Thoracic aorta (tissue), 2 donors: ENCODE measurements at regions not wholly inside any gene's neighbourhood (a gene's known extent, or its start where the extent isn't known, plus 50 kb on each side); places are given as distances from the start of the nearest gene placed in this dataset.
A peak's percentile ranks its signal among the peaks of the same experiment; 100 is the strongest.
"Not testable (repeated sequence)": the region's sequence is repeated elsewhere in the genome, so short reads cannot be mapped to it uniquely, and the experiment has no call there.

Experiments
- ATAC-seq: fragments of 150-250 bp; one replicate; pipeline ENCODE4 v1.8.0; 2017; ENCODE audit warnings: low read depth; ENCODE audit not compliant: insufficient number of reproducible peaks, low FRiP score
- DNase-seq: peaks from one replicate; pipeline ENCODE4 v3.0.0-alpha.2; 2020; ENCODE audit warnings: low spot score
- H3K27ac ChIP-seq, 2 donors: fragments of 200-600 bp; sonication (generic); 1 replicate in 1 of 2; 2 replicates in 1 of 2; pipeline ENCODE4 v1.5.1; 2016; ENCODE audit warnings: mild to moderate bottlenecking in 2 of 2, moderate library complexity in 2 of 2
- H3K27me3 ChIP-seq: fragments of 200-600 bp; sonication (generic); replicated peaks from 2 replicates; pipeline ENCODE4 v1.6.0; 2016; ENCODE audit warnings: mild to moderate bottlenecking; ENCODE audit not compliant: insufficient read depth
- H3K36me3 ChIP-seq: fragments of 200-600 bp; sonication (generic); one replicate; pipeline ENCODE4 v1.5.1; 2016
- H3K4me1 ChIP-seq, 2 donors: fragments of 200-600 bp; sonication (generic); 1 replicate in 1 of 2; 2 replicates in 1 of 2; pipeline versions ENCODE4 v1.5.1 to v1.6.0; 2016; ENCODE audit warnings: low read depth in 2 of 2, mild to moderate bottlenecking in 1 of 2; ENCODE audit not compliant: control insufficient read depth in 1 of 2
- H3K4me3 ChIP-seq: fragments of 200-600 bp; sonication (generic); 2 replicates; pipeline ENCODE4 v1.5.1; 2016; ENCODE audit warnings: mild to moderate bottlenecking
- H3K9me3 ChIP-seq: fragments of 200-600 bp; sonication (generic); 2 replicates; pipeline ENCODE4 v1.5.1; 2016
- TF ChIP-seq, protein P1 (sequence below): fragments of 200-600 bp; sonication (generic); IDR thresholded peaks from one replicate; pipeline ENCODE4 v1.5.1; 2019; ENCODE audit warnings: antibody characterized with exemption

DNA sequence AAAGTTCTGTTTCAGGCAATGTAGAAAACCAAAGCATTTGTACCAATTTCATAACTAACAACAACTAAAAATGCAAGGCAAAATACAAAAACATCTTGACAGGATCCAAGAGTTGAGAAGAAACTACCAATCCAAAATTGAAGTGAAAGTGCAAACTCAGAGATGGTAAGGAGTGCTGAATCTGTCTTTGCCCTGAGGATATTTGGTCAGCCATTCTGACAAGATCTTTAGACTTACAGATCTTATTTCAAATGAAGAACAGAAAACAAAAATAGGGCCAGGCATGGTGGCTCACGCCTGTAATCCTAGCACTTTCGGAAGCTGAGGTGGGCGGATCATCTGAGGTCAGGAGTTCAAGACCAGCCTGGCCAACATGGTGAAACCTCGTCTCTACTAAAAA, 412.8 kb downstream of the ZFHX3 start:
- H3K27me3 ChIP-seq: no peaks in the 10 kb centered on the region
- H3K9me3 ChIP-seq: peaks cover 10% of the 10 kb centered on the region
- no peak overlapping the region for H3K27ac ChIP-seq
- no peaks in the 10 kb centered on the region for H3K4me1 ChIP-seq
- DNase-seq (no peak), ATAC-seq (no peak)
- no peaks in the 10 kb centered on the region for H3K36me3 ChIP-seq
- H3K4me3 ChIP-seq: no peak overlapping the region
- TF ChIP-seq, protein P1, sequence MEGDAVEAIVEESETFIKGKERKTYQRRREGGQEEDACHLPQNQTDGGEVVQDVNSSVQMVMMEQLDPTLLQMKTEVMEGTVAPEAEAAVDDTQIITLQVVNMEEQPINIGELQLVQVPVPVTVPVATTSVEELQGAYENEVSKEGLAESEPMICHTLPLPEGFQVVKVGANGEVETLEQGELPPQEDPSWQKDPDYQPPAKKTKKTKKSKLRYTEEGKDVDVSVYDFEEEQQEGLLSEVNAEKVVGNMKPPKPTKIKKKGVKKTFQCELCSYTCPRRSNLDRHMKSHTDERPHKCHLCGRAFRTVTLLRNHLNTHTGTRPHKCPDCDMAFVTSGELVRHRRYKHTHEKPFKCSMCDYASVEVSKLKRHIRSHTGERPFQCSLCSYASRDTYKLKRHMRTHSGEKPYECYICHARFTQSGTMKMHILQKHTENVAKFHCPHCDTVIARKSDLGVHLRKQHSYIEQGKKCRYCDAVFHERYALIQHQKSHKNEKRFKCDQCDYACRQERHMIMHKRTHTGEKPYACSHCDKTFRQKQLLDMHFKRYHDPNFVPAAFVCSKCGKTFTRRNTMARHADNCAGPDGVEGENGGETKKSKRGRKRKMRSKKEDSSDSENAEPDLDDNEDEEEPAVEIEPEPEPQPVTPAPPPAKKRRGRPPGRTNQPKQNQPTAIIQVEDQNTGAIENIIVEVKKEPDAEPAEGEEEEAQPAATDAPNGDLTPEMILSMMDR: no peak

DNA sequence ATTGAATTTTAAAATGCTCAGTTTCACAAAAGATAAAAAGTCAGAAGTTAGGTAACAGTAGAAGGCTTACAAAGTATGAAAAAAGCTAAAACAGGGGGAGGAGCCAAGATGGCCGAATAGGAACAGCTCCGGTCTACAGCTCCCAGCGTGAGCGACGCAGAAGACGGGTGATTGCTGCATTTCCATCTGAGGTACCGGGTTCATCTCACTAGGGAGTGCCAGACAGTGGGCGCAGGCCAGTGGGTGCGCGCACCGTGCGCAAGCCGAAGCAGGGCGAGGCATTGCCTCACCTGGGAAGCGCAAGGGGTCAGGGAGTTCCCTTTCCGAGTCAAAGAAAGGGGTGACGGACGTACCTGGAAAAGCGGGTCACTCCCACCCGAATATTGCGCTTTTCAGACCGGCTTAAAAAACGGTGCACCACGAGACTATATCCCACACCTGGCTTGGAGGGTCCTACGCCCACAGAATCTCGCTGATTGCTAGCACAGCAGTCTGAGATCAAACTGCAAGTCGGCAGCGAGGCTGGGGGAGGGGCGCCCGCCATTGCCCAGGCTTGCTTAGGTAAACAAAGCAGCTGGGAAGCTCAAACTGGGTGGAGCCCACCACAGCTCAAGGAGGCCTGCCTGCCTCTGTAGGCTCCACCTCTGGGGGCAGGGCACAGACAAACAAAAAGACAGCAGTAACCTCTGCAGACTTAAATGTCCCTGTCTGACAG, 420.6 kb downstream of the ZFHX3 start:
- not testable (repeated sequence) for DNase-seq, H3K4me1 ChIP-seq, H3K9me3 ChIP-seq, H3K27me3 ChIP-seq, H3K4me3 ChIP-seq, ATAC-seq, H3K27ac ChIP-seq, H3K36me3 ChIP-seq

DNA sequence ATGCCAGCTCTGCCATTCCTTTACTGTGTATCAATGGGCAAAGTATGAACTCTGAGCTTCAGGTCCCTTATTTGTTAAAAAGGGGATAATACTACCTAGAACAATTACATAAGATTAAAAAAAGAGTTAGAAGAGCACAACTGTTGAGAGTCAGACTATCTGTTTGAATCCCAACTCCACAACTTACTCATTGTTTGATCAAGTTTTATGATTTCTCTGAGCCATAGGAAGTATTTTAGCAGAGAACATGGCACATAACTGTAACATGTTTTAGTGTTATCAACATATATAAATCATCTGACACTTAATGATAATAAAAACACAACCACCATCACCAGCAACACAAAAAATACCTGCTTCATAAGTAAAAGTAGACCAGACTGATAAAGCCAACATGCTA, 421.3 kb downstream of the ZFHX3 start:
- Histone ChIP-seq H3K36me3 (no peaks in the 10 kb centered on the region), H3K4me3 (no peak overlapping the region), H3K27ac (no peak overlapping the region), H3K4me1 (peaks cover 0 to 4% of the 10 kb centered on the region in 2 donors), H3K9me3 (no peaks in the 10 kb centered on the region), H3K27me3 (no peaks in the 10 kb centered on the region)
- TF ChIP-seq, protein P1: no peak
- DNase-seq (no peak), ATAC-seq (no peak)

DNA sequence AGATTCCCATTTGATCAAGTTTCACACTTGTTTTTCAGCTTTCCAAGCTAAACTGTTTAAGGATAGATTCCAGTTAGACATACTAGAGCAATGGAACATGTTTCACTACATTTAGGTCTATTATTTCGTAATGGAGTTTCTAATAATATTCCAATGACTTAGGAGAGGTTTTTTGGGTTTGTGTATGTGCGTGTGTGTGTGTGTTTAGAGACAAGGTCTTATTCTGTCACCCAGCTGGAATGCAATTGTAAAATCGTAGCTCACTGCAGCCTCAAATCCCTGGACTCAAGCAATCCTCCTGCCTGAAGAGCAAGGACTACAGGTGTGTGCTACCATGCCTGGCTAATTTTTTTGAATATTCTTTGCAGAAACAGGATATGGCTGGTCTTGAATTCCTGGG, 426.3 kb downstream of the ZFHX3 start:
- DNase-seq: no peak
- H3K27me3 ChIP-seq: no peaks in the 10 kb centered on the region
- H3K9me3 ChIP-seq: no peaks in the 10 kb centered on the region
- peaks cover 0 to 4% of the 10 kb centered on the region in 2 donors for H3K4me1 ChIP-seq
- no peak overlapping the region for H3K4me3 ChIP-seq
- ATAC-seq: no peak
- no peaks in the 10 kb centered on the region for H3K36me3 ChIP-seq
- H3K27ac ChIP-seq: peak overlapping the region in 1 of 2 donors; percentile 1
- TF ChIP-seq, protein P1: no peak

DNA sequence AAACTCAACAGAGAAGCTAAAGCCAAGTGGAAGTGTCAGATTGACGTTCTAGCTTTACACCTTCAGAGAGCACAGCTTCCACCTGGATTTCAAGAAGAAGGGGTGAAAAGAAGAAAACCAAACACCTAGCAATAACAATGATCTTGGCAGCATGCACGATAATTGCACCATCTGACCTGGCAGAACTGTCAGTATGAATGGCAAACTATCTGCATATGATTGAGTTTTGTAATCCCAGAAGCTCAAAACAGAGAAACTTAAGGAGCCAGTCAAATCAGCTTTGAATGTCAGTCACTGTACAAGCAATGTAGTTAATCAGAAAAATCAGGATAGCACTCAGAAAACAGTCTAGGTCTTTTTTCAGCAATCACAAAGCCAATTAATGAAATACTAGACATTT, 427.1 kb downstream of the ZFHX3 start:
- Histone ChIP-seq H3K9me3 (no peaks in the 10 kb centered on the region), H3K4me3 (no peak overlapping the region), H3K36me3 (no peaks in the 10 kb centered on the region), H3K27me3 (no peaks in the 10 kb centered on the region), H3K4me1 (peaks cover 0 to 4% of the 10 kb centered on the region in 2 donors), H3K27ac (no peak overlapping the region)
- TF ChIP-seq, protein P1: no peak
- ATAC-seq (no peak), DNase-seq (no peak)

DNA sequence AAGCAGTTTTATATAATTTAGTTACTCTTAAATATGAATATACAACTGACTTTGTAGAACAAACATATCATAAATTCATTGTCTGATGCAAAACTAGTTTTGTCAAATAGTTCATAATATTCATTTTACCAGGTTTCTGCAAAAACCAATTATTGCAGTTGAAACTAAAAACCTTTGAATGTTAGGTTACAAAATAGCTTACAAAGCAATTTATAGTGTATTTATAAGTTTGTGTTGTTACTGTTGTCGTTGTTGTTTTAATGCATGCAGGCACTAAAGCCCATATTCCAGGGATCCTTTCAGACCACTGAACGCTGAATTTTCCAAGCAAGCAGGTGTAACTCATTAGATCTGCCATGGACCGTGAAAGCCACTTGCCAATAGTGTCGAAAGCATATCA, 427.6 kb downstream of the ZFHX3 start:
- H3K4me1 ChIP-seq: peaks cover 0 to 4% of the 10 kb centered on the region in 2 donors
- H3K4me3 ChIP-seq: no peak overlapping the region
- TF ChIP-seq, protein P1: no peak
- H3K36me3 ChIP-seq: no peaks in the 10 kb centered on the region
- ATAC-seq (no peak), DNase-seq (no peak)
- H3K27ac ChIP-seq: no peak overlapping the region
- no peaks in the 10 kb centered on the region for H3K9me3 ChIP-seq
- no peaks in the 10 kb centered on the region for H3K27me3 ChIP-seq
